ENCODE measurements at regions not wholly inside any gene's neighbourhood (a gene's known extent, or its start where the extent isn't known, plus 50 kb on each side); places are given as distances from the start of the nearest gene placed in this dataset.
A peak's percentile ranks its signal among the peaks of the same experiment; 100 is the strongest.

GRCh38 chr14:22296722-22297121 lies 292.3 kb downstream of the DAD1 start (continued):
- no peak for TF ChIP-seq HNF4G (IDR thresholded peaks at IDR 0.05; ENCODE audit: borderline replicate concordance, low read depth, low read length)
- TF ChIP-seq HNF4G (CRISPR knock-in tag; IDR thresholded peaks at IDR 0.05; ENCODE audit: borderline replicate concordance, low read depth): no peak
- no peak for TF ChIP-seq MED8 (CRISPR knock-in tag; IDR thresholded peaks at IDR 0.05; ENCODE audit: insufficient replicate concordance)
- TF ChIP-seq NR2F2 (IDR thresholded peaks at IDR 0.05; ENCODE audit: borderline replicate concordance, low read depth): peak; percentile 87
- TF ChIP-seq HNRNPK (IDR thresholded peaks at IDR 0.05; ENCODE audit: low read depth, low read length, poor library complexity, severe bottlenecking): no peak
- TF ChIP-seq SOX13 (IDR thresholded peaks at IDR 0.05): no peak
- TF ChIP-seq SOX13 (CRISPR knock-in tag; conservative IDR thresholded peaks at IDR 0.05 in 1 of 2, IDR thresholded peaks at IDR 0.05 in 1 of 2): peak; percentile 33 to 69; a peak in 2 of 4 replicates
- no peak for TF ChIP-seq ZNF572 (CRISPR knock-in tag; IDR thresholded peaks at IDR 0.05)
- no peak for TF ChIP-seq KMT2A (CRISPR knock-in tag; IDR thresholded peaks at IDR 0.05)
- no peak for TF ChIP-seq NFE2L1 (CRISPR knock-in tag; IDR thresholded peaks at IDR 0.05; ENCODE audit: borderline replicate concordance)
- TF ChIP-seq IRF9 (CRISPR knock-in tag; IDR thresholded peaks at IDR 0.05; ENCODE audit: borderline replicate concordance): no peak
- peak; percentile 95 for TF ChIP-seq FOXA3 (CRISPR knock-in tag; IDR thresholded peaks at IDR 0.05)
- 0 out of 2 replicates have a peak, but pooled peaks have one; percentile 41 for TF ChIP-seq TARDBP (CRISPR knock-in tag; IDR thresholded peaks at IDR 0.05)
- peak; percentile 71; the same call in 1 of the 2 replicates for TF ChIP-seq NFIC (IDR thresholded peaks at IDR 0.05; ENCODE audit: low read length)
- TF ChIP-seq KAT8 (CRISPR knock-in tag; IDR thresholded peaks at IDR 0.05): no peak
- peak in 1 of 2 experiments; percentile 94; a peak in 2 of 4 replicates for TF ChIP-seq NR2F1 (CRISPR knock-in tag; IDR thresholded peaks at IDR 0.05)
- no peak for TF ChIP-seq SNAPC4 (CRISPR knock-in tag; IDR thresholded peaks at IDR 0.05)
- TF ChIP-seq HHEX (CRISPR knock-in tag; IDR thresholded peaks at IDR 0.05): peak; percentile 95
- TF ChIP-seq RERE (CRISPR knock-in tag; IDR thresholded peaks at IDR 0.05; ENCODE audit: low read depth): peak; percentile 87; the same call in 1 of the 2 replicates
- TF ChIP-seq ZFYVE20 (CRISPR knock-in tag; IDR thresholded peaks at IDR 0.05; ENCODE audit: borderline replicate concordance, low read depth): no peak

Measured in HepG2 (cell line).